IMR-90 (cell line): ENCODE measurements at regions not wholly inside any gene's neighbourhood (a gene's known extent, or its start where the extent isn't known, plus 50 kb on each side); places are given as distances from the start of the nearest gene placed in this dataset.

Experiments used
- ATAC-seq: fragments of 200-7000 bp; cut with Tn5 transposase; 2 replicates; pipeline ENCODE4 v1.9.1; 2020; ENCODE audit warnings: low read depth, mild to moderate bottlenecking, moderate library complexity
- BruUV-seq: library from RNA; stranded (reverse); fragments of 400-500 nt; replicated peaks from 2 replicates; lab custom pipeline; 2021; lab: Mats Ljungman, UMichigan
- CTCF ChIA-PET: fragments of 300-600 bp; formaldehyde crosslinking; extraction: SDS; loops from one replicate; lab custom pipeline; 2021; ENCODE audit warnings: antibody characterized with exemption; lab: Yijun Ruan, JAX
- POLR2A ChIA-PET: fragments of 300-600 bp; sonication (Branson Sonifier 250); formaldehyde crosslinking; loops from one replicate; lab custom pipeline; 2022; ENCODE audit warnings: antibody characterized with exemption; ENCODE audit not compliant: unreplicated experiment; lab: Charles Lee
- DNase-seq: peaks from one replicate; pipeline ENCODE4 v3.0.0; 2013
- H2AFZ ChIP-seq: replicated peaks from 2 replicates; pipeline ENCODE3; 2013; ENCODE audit warnings: low read length, mild to moderate bottlenecking; ENCODE audit not compliant: poor library complexity
- H2AK5ac ChIP-seq: 2 replicates; pipeline ENCODE4 v1.6.1; 2013; ENCODE audit warnings: low read depth, low read length, inconsistent platforms
- H2AK9ac ChIP-seq: replicated peaks from 2 replicates; pipeline ENCODE3; 2013; ENCODE audit warnings: mild to moderate bottlenecking, low read depth, low read length, moderate library complexity; ENCODE audit not compliant: poor library complexity
- H2BK120ac ChIP-seq: 2 replicates; pipeline ENCODE4 v1.6.1; 2013; ENCODE audit warnings: low read depth, low read length, inconsistent platforms
- H2BK15ac ChIP-seq: 3 replicates; pipeline ENCODE4 v1.6.1; 2013; ENCODE audit warnings: low read depth, low read length, inconsistent platforms
- H2BK20ac ChIP-seq: 2 replicates; pipeline ENCODE4 v1.6.1; 2013; ENCODE audit warnings: low read depth, mild to moderate bottlenecking, inconsistent platforms, low read length, moderate library complexity
- H2BK5ac ChIP-seq: 2 replicates; pipeline ENCODE4 v1.6.1; 2013; ENCODE audit warnings: mild to moderate bottlenecking, low read depth, low read length, inconsistent platforms; ENCODE audit not compliant: poor library complexity, severe bottlenecking
- H3K14ac ChIP-seq: replicated peaks from 2 replicates; pipeline ENCODE4 v1.6.1; 2013; ENCODE audit warnings: low read depth, low read length, inconsistent platforms
- H3K18ac ChIP-seq: 2 replicates; pipeline ENCODE4 v1.6.1; 2013; ENCODE audit warnings: low read depth, low read length, control low read depth
- H3K23ac ChIP-seq: 2 replicates; pipeline ENCODE4 v1.6.1; 2013; ENCODE audit warnings: low read depth, low read length, inconsistent platforms
- H3K27ac ChIP-seq: 2 replicates; pipeline ENCODE4 v1.5.1; 2013; ENCODE audit warnings: mild to moderate bottlenecking, control low read depth, low read length; ENCODE audit not compliant: insufficient read depth
- H3K27me3 ChIP-seq: 2 replicates; pipeline ENCODE4 v1.6.1; 2013; ENCODE audit warnings: low read length; ENCODE audit not compliant: control insufficient read depth, insufficient read depth
- H3K36me3 ChIP-seq: 2 replicates; pipeline ENCODE4 v1.6.1; 2013; ENCODE audit warnings: low read length, mixed read lengths; ENCODE audit not compliant: control insufficient read depth, insufficient read depth
- H3K4ac ChIP-seq: 2 replicates; pipeline ENCODE4 v1.6.1; 2013; ENCODE audit warnings: low read depth, low read length, inconsistent platforms
- H3K4me1 ChIP-seq: 2 replicates; pipeline ENCODE4 v1.6.1; 2013; ENCODE audit warnings: low read length, mixed read lengths; ENCODE audit not compliant: control insufficient read depth, insufficient read depth
- H3K4me2 ChIP-seq: 2 replicates; pipeline ENCODE4 v1.6.1; 2013; ENCODE audit warnings: low read depth, mild to moderate bottlenecking, control low read depth, low read length, moderate library complexity
- H3K4me3 ChIP-seq: 2 replicates; pipeline ENCODE4 v1.5.1; 2013; ENCODE audit warnings: low read depth, mild to moderate bottlenecking, control low read depth, low read length, moderate library complexity; ENCODE audit not compliant: insufficient read depth
- H3K56ac ChIP-seq: 2 replicates; pipeline ENCODE4 v1.6.1; 2013; ENCODE audit warnings: low read length, inconsistent platforms; ENCODE audit not compliant: insufficient read depth; ENCODE audit errors: extremely low read depth
- H3K79me1 ChIP-seq, 2 experiments: 2 replicates each; pipeline ENCODE4 v1.6.1; 2013; ENCODE audit warnings: low read length in 2 of 2, inconsistent platforms in 1 of 2, low read depth in 1 of 2
- H3K9ac ChIP-seq: 2 replicates; pipeline ENCODE4 v1.6.1; 2013; ENCODE audit warnings: low read depth, low read length, control low read depth
- H3K9me1 ChIP-seq: 2 replicates; pipeline ENCODE4 v1.6.1; 2013; ENCODE audit warnings: low read length, inconsistent platforms; ENCODE audit not compliant: insufficient read depth
- H3K9me3 ChIP-seq: 2 replicates; pipeline ENCODE4 v1.6.1; 2013; ENCODE audit warnings: low read length; ENCODE audit not compliant: control insufficient read depth, insufficient read depth
- H4K20me1 ChIP-seq: 2 replicates; pipeline ENCODE4 v1.6.1; 2013; ENCODE audit warnings: low read length, inconsistent platforms; ENCODE audit not compliant: insufficient read depth
- H4K5ac ChIP-seq: 2 replicates; pipeline ENCODE4 v1.6.1; 2013; ENCODE audit warnings: mild to moderate bottlenecking, low read depth, low read length, control low read depth
- H4K8ac ChIP-seq, 2 experiments: 2 replicates each; pipeline ENCODE4 v1.6.1; 2013; ENCODE audit warnings: low read depth in 2 of 2, low read length in 2 of 2, control low read depth in 1 of 2, inconsistent platforms in 1 of 2
- H4K91ac ChIP-seq: 2 replicates; pipeline ENCODE4 v1.6.1; 2013; ENCODE audit warnings: low read depth, low read length, inconsistent platforms; ENCODE audit not compliant: insufficient read depth
- BHLHE40 ChIP-seq: fragments of 150-350 bp; IDR thresholded peaks from 2 replicates; pipeline ENCODE4 v1.6.1; 2016; ENCODE audit warnings: mild to moderate bottlenecking, low read depth, low read length
- CEBPB ChIP-seq: IDR thresholded peaks from 2 replicates; pipeline ENCODE4 v1.6.1; 2012; ENCODE audit warnings: low read depth, low read length, improper control_type of control experiment
- FOS ChIP-seq: fragments of 150-350 bp; IDR thresholded peaks from 2 replicates; pipeline ENCODE4 v1.6.1; 2016; ENCODE audit warnings: low read depth, low read length
- NFE2L2 ChIP-seq: fragments of 150-350 bp; IDR thresholded peaks from 2 replicates; pipeline ENCODE4 v1.6.1; 2016; ENCODE audit warnings: low read depth, mild to moderate bottlenecking, low read length
- RCOR1 ChIP-seq: IDR thresholded peaks from 2 replicates; pipeline ENCODE4 v1.6.1; 2012; ENCODE audit warnings: mild to moderate bottlenecking, low read length, improper control_type of control experiment; ENCODE audit not compliant: insufficient replicate concordance
- WGBS, 2 experiments: methylation state at CpG; one replicate each; pipeline versions ENCODE4 v1.1.5 to v1.1.7; 2013; ENCODE audit warnings: missing lambda C conversion rate in 2 of 2; ENCODE audit not compliant: insufficient read length in 1 of 2; ENCODE audit errors: extremely low coverage in 2 of 2; 5-methylcytosine and 5-hydroxymethylcytosine counted together
- dilution Hi-C: fragments of 300-500 bp; cut with HindIII; formaldehyde crosslinking; loops from one replicate; pipeline ENCODE4 v1.14.3; 2018; ENCODE audit warnings: low sequenced_read_pairs; ENCODE audit not compliant: unreplicated experiment
- in situ Hi-C: fragments of 300-500 bp; cut with MboI; formaldehyde crosslinking; loops from 3 replicates; pipeline ENCODE4 v1.14.3; 2019; ENCODE audit warnings: low sequenced_read_pairs, inconsistent platforms, mixed read lengths
- intact Hi-C: fragments of 100-400 bp; cut with micrococcal nuclease; formaldehyde crosslinking; loops from 2 replicates; pipeline ENCODE4 v1.10.0; 2022
- TF ChIP-seq, protein P1 (sequence below): fragments of 150-350 bp; IDR thresholded peaks from 2 replicates; pipeline ENCODE4 v1.6.1; 2017; ENCODE audit warnings: mild to moderate bottlenecking, antibody characterized with exemption, low read length, low read depth

DNA sequence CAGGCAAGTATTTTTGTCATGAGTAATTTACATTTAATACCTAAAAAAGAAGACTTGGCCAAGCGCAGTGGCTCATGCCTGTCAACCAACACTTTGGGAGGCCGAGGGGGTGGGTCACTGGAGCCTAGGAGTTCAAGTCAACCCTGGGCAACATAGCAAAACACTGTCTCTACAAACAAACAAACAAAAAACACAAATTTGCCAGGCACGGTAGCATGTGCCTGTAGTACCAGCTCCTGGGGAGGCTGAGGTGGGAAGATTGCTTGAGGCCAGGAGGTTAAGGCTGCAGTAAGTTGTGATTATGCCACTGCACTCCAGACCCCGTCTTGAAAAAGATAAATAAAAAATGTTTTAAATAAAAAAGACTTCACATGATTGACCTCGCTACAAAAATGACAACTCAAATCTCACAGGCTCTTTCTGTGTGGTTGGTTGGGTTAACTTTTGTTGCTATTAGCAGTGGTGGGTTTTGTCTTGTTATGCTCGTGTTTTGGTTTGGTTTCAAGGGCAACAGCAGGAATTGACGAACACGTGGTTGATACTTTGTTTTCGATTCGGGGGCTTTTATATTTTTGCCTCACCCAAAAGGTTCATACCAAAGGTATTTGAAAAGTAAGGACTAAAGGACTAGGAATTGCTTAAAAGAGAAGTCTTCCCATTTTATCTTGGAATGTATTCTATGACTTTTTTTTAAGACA is 227.2 kb upstream of the MKLN1 start:
- Histone ChIP-seq H2BK20ac (no peak overlapping the region), H3K36me3 (peaks cover 9% of the 10 kb centered on the region), H3K27me3 (no peaks in the 10 kb centered on the region), H3K18ac (no peak overlapping the region), H4K5ac (no peak overlapping the region), H2BK5ac (no peak overlapping the region), H4K20me1 (peaks cover 81% of the 10 kb centered on the region), H3K9me1 (peaks cover 7% of the 10 kb centered on the region; the same call in 1 of the 2 replicates), H3K79me1 (peaks cover 36 to 83% of the 10 kb centered on the region in 2 experiments), H4K8ac (no peak overlapping the region), H3K9ac (no peak overlapping the region), H3K9me3 (no peaks in the 10 kb centered on the region), H2AK9ac (no peak overlapping the region), H3K4me1 (peaks cover 2% of the 10 kb centered on the region), H3K4ac (no peak overlapping the region), H2AFZ (no peak overlapping the region), H3K14ac (no peak overlapping the region), H2BK120ac (no peak overlapping the region), H3K56ac (no peak overlapping the region), H2AK5ac (no peak overlapping the region), H3K4me3 (no peak overlapping the region), H2BK15ac (no peak overlapping the region), H3K27ac (no peak overlapping the region), H4K91ac (no peak overlapping the region), H3K23ac (no peak overlapping the region), H3K4me2 (no peak overlapping the region)
- ATAC-seq (no peak), DNase-seq (no peak)
- BruUV-seq, result no TSS peak
- in situ Hi-C loops (no loop called here), intact Hi-C loops (no loop called here), dilution Hi-C loops (no loop called here)
- TF ChIP-seq, protein P1, sequence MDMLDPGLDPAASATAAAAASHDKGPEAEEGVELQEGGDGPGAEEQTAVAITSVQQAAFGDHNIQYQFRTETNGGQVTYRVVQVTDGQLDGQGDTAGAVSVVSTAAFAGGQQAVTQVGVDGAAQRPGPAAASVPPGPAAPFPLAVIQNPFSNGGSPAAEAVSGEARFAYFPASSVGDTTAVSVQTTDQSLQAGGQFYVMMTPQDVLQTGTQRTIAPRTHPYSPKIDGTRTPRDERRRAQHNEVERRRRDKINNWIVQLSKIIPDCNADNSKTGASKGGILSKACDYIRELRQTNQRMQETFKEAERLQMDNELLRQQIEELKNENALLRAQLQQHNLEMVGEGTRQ, result no peak
- TF ChIP-seq RCOR1 (no peak), FOS (no peak), CEBPB (no peak), NFE2L2 (no peak), BHLHE40 (no peak)
- ChIA-PET CTCF (no interaction called here), POLR2A (no interaction called here)
- WGBS, 2 experiments, result no CpG with 5 or more reads among the region's 10 CpGs
